ENCODE measurements at regions not wholly inside any gene's neighbourhood (a gene's known extent, or its start where the extent isn't known, plus 50 kb on each side); places are given as distances from the start of the nearest gene placed in this dataset.

GRCh38 chr1:81439046-81439823, 361.5 kb upstream of the ADGRL2 start:
- H3K4me3 ChIP-seq, result no peak overlapping the region
- no peak overlapping the region for H3K9ac ChIP-seq (ENCODE audit: insufficient read length)
- no peaks in the 10 kb centered on the region for H3K9me3 ChIP-seq (ENCODE audit: low read depth, low read length)
- no peak for DNase-seq (ENCODE audit: low read depth, low spot score)
- TF ChIP-seq EZH2 (IDR thresholded peaks at IDR 0.05) (no peak), POLR2AphosphoS5 (IDR thresholded peaks at IDR 0.05; ENCODE audit: borderline replicate concordance, low read depth, low read length) (no peak), FOXP2 (optimal IDR thresholded peaks at IDR 0.05; ENCODE audit: control extremely low read depth, extremely low read length, insufficient read depth) (no peak)
- no peak overlapping the region for H3K27ac ChIP-seq
- H3K36me3 ChIP-seq (ENCODE audit: insufficient read depth, low read length), result no peaks in the 10 kb centered on the region

- TF ChIP-seq FOXP2 (optimal IDR thresholded peaks at IDR 0.05; ENCODE audit: control extremely low read depth, extremely low read length, insufficient read depth) (no peak), POLR2AphosphoS5 (IDR thresholded peaks at IDR 0.05; ENCODE audit: borderline replicate concordance, low read depth, low read length) (no peak)
- Histone ChIP-seq H3K4me3 (no peak overlapping the region), H3K27ac (no peak overlapping the region), H3K9me3 (ENCODE audit: low read depth, low read length) (no peaks in the 10 kb centered on the region), H3K36me3 (ENCODE audit: insufficient read depth, low read length) (no peaks in the 10 kb centered on the region), H3K9ac (ENCODE audit: insufficient read length) (no peak overlapping the region)
- DNase-seq (ENCODE audit: low read depth, low spot score), result no peak
These were observed 363.1 kb upstream of the ADGRL2 start for GRCh38 chr1:81437649-81438048.

DNA sequence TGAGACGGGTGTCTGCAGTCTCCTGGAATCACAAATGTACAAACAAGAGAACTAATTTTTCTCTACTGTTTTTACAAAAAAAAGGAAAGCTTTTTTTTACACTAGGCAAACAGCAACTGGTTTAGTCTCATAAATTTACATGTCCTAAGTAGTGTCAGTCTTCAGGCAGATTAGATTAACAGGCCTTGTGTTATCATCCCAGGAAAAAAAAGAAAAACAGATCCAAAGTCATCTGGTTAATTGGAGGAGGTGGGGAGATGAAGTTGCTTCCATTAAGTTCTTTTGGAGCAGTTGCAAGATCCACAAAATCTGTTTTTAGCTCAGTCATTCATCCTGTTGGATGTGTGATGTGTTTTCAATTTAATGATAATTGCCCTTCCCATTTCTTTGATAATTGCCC, 363.5 kb upstream of the ADGRL2 start:
- no peaks in the 10 kb centered on the region for H3K9me3 ChIP-seq (ENCODE audit: low read depth, low read length)
- no peak overlapping the region for H3K4me3 ChIP-seq
- DNase-seq (ENCODE audit: low read depth, low spot score), result no peak
- TF ChIP-seq EZH2 (IDR thresholded peaks at IDR 0.05) (no peak), POLR2AphosphoS5 (IDR thresholded peaks at IDR 0.05; ENCODE audit: borderline replicate concordance, low read depth, low read length) (no peak), FOXP2 (optimal IDR thresholded peaks at IDR 0.05; ENCODE audit: control extremely low read depth, extremely low read length, insufficient read depth) (no peak)
- no peak overlapping the region for H3K27ac ChIP-seq
- H3K36me3 ChIP-seq (ENCODE audit: insufficient read depth, low read length), result no peaks in the 10 kb centered on the region
- H3K9ac ChIP-seq (ENCODE audit: insufficient read length), result no peak overlapping the region

- Histone ChIP-seq H3K4me3 (no peak overlapping the region), H3K36me3 (ENCODE audit: insufficient read depth, low read length) (no peaks in the 10 kb centered on the region), H3K9ac (ENCODE audit: insufficient read length) (no peak overlapping the region), H3K9me3 (ENCODE audit: low read depth, low read length) (no peaks in the 10 kb centered on the region), H3K27ac (no peak overlapping the region)
- no peak for TF ChIP-seq POLR2AphosphoS5 (IDR thresholded peaks at IDR 0.05; ENCODE audit: borderline replicate concordance, low read depth, low read length)
- TF ChIP-seq EZH2 (IDR thresholded peaks at IDR 0.05), result no peak
- TF ChIP-seq FOXP2 (optimal IDR thresholded peaks at IDR 0.05; ENCODE audit: control extremely low read depth, extremely low read length, insufficient read depth), result no peak
- DNase-seq (ENCODE audit: low read depth, low spot score), result no peak
These were observed 365.6 kb upstream of the ADGRL2 start for GRCh38 chr1:81435175-81435574.

DNA sequence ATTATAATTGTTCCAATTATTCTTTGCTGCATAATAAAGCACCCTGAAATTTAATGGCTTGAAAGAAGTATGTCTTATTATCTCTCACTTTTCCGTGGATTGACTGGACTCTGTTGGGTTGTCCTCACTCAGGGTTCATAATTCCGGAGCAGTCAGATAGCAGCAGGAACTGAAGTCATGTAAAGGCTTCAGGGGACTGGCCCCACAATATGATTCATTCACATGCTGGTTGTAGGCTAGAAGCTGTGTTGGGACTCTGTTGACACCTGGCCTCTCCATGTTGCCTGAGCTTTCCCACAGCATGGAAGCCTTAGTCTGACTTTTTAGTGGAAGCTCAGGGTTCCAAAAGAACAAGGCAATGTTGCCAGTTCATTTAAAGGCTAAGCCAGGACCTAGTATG, 367.1 kb upstream of the ADGRL2 start:
- Histone ChIP-seq H3K9ac (ENCODE audit: insufficient read length) (no peak overlapping the region), H3K36me3 (ENCODE audit: insufficient read depth, low read length) (no peaks in the 10 kb centered on the region), H3K27ac (no peak overlapping the region), H3K4me3 (no peak overlapping the region), H3K9me3 (ENCODE audit: low read depth, low read length) (no peaks in the 10 kb centered on the region)
- TF ChIP-seq POLR2AphosphoS5 (IDR thresholded peaks at IDR 0.05; ENCODE audit: borderline replicate concordance, low read depth, low read length), result no peak
- TF ChIP-seq FOXP2 (optimal IDR thresholded peaks at IDR 0.05; ENCODE audit: control extremely low read depth, extremely low read length, insufficient read depth), result no peak
- TF ChIP-seq EZH2 (IDR thresholded peaks at IDR 0.05), result no peak
- DNase-seq (ENCODE audit: low read depth, low spot score), result no peak

DNA sequence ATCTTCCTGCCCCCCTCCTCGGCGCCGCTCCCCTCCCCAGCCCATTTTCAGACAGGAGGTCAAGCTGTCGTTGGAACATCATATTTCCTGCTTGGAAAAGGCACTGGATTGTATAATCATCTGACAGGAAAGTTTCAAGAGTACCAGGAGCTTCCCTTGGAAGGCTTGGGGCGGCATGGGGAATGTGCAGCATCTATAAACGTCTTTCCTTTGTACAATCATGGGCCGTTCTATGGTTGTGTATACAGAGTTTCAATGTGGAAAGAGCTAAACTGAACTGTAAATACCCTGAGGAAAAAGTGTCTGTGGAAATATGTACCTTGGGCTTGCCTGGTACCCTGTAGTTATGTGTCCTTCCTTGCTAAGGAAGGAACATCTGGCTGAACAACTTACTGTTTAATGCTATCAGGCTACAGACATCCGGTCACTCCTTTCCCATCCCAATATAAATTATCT, 368.1 kb upstream of the ADGRL2 start:
- Histone ChIP-seq H3K27ac (no peak overlapping the region), H3K4me3 (no peak overlapping the region), H3K9ac (ENCODE audit: insufficient read length) (no peak overlapping the region), H3K9me3 (ENCODE audit: low read depth, low read length) (no peaks in the 10 kb centered on the region), H3K36me3 (ENCODE audit: insufficient read depth, low read length) (no peaks in the 10 kb centered on the region)
- TF ChIP-seq FOXP2 (optimal IDR thresholded peaks at IDR 0.05; ENCODE audit: control extremely low read depth, extremely low read length, insufficient read depth) (no peak), EZH2 (IDR thresholded peaks at IDR 0.05) (no peak), POLR2AphosphoS5 (IDR thresholded peaks at IDR 0.05; ENCODE audit: borderline replicate concordance, low read depth, low read length) (no peak)
- no peak for DNase-seq (ENCODE audit: low read depth, low spot score)

DNA sequence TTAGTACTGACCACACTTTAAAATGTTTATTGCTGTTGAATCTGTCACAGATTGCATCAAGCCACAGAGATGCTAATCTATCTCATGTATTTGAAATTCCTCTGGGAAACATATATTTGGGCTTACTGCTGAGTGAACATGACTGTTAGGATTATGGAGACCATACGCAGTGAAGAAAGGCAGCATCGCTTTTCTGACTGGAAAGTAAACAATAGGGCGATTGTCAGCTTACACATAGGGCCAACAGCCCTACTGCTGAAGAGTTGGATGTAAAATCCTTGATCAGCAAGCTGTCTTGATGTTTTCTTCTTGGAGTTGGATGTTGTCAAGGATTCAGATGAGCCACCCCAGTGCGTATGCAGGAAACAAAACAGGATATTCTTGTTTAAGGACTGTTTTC, 368.7 kb upstream of the ADGRL2 start:
- no peak overlapping the region for H3K9ac ChIP-seq (ENCODE audit: insufficient read length)
- H3K4me3 ChIP-seq, result no peak overlapping the region
- TF ChIP-seq EZH2 (IDR thresholded peaks at IDR 0.05), result no peak
- TF ChIP-seq FOXP2 (optimal IDR thresholded peaks at IDR 0.05; ENCODE audit: control extremely low read depth, extremely low read length, insufficient read depth), result no peak
- TF ChIP-seq POLR2AphosphoS5 (IDR thresholded peaks at IDR 0.05; ENCODE audit: borderline replicate concordance, low read depth, low read length), result no peak
- no peak overlapping the region for H3K27ac ChIP-seq
- H3K36me3 ChIP-seq (ENCODE audit: insufficient read depth, low read length), result no peaks in the 10 kb centered on the region
- H3K9me3 ChIP-seq (ENCODE audit: low read depth, low read length), result no peaks in the 10 kb centered on the region
- no peak for DNase-seq (ENCODE audit: low read depth, low spot score)

DNA sequence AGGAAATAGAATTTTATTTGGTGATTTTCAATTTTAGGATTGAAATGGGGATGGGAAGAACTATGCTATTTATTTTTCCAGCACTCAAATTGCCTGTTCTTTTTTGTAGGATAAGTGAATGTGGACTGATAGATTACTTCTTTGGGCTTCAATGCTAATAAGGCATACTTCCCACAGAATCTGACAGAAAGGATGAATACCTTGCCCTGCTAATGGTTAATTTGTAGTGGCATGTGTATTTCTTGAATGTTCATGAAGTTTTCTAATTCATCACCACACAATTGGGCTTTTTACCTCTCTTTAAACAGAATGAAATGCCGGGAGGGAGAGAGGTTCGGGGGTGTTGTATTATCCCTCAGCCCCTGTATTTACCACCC, 369.1 kb upstream of the ADGRL2 start:
- Histone ChIP-seq H3K4me3 (no peak overlapping the region), H3K9me3 (ENCODE audit: low read depth, low read length) (no peaks in the 10 kb centered on the region), H3K36me3 (ENCODE audit: insufficient read depth, low read length) (no peaks in the 10 kb centered on the region), H3K27ac (no peak overlapping the region), H3K9ac (ENCODE audit: insufficient read length) (no peak overlapping the region)
- DNase-seq (ENCODE audit: low read depth, low spot score), result no peak
- TF ChIP-seq POLR2AphosphoS5 (IDR thresholded peaks at IDR 0.05; ENCODE audit: borderline replicate concordance, low read depth, low read length), result no peak
- no peak for TF ChIP-seq EZH2 (IDR thresholded peaks at IDR 0.05)

All from SK-N-MC (cell line).